NCI-H748 treated with DMSO at 0.1 percent for 48 hours (cell line): ENCODE measurements at regions not wholly inside any gene's neighbourhood (a gene's known extent, or its start where the extent isn't known, plus 50 kb on each side); places are given as distances from the start of the nearest gene placed in this dataset.
"Not testable (repeated sequence)": the region's sequence is repeated elsewhere in the genome, so short reads cannot be mapped to it uniquely, and the experiment has no call there.

Experiments
- DNase-seq: peaks from one replicate; lab custom pipeline; 2025; lab: John Stamatoyannopoulos, UW

GRCh38 chr20:4469910-4470309, 216.3 kb upstream of the PRNP start:
- DNase-seq, result no peak

GRCh38 chr20:4468114-4468513, 218.1 kb upstream of the PRNP start:
- no peak for DNase-seq

- DNase-seq, result no peak
Observed at GRCh38 chr20:4465855-4466545, 216.9 kb upstream of the ADRA1D start.

GRCh38 chr20:4465212-4465611, 216.1 kb upstream of the ADRA1D start:
- DNase-seq, result no peak

- not testable (repeated sequence) for DNase-seq
Observed at GRCh38 chr20:4462801-4463200, 213.7 kb upstream of the ADRA1D start.

- DNase-seq, result no peak
Observed at GRCh38 chr20:4459081-4459480, 210.0 kb upstream of the ADRA1D start.

- no peak for DNase-seq
Observed at GRCh38 chr20:4457566-4458543, 208.8 kb upstream of the ADRA1D start.

- DNase-seq, result no peak
Observed at GRCh38 chr20:4455996-4456395, 206.9 kb upstream of the ADRA1D start.

GRCh38 chr20:4455301-4455701, 206.2 kb upstream of the ADRA1D start:
- no peak for DNase-seq

GRCh38 chr20:4454111-4454510, 205.0 kb upstream of the ADRA1D start:
- DNase-seq, result no peak

GRCh38 chr20:4453359-4453758, 204.3 kb upstream of the ADRA1D start:
- DNase-seq, result no peak

- DNase-seq, result no peak
Observed at GRCh38 chr20:4451487-4452081, 202.5 kb upstream of the ADRA1D start.

GRCh38 chr20:4449957-4450715, 201.0 kb upstream of the ADRA1D start:
- no peak for DNase-seq

GRCh38 chr20:4445784-4446183, 196.7 kb upstream of the ADRA1D start:
- no peak for DNase-seq

- DNase-seq, result no peak
Observed at GRCh38 chr20:4445331-4445730, 196.2 kb upstream of the ADRA1D start.

- no peak for DNase-seq
Observed at GRCh38 chr20:4444404-4444803, 195.3 kb upstream of the ADRA1D start.

- DNase-seq, result no peak
Observed at GRCh38 chr20:4443016-4443415, 193.9 kb upstream of the ADRA1D start.

- no peak for DNase-seq
Observed at GRCh38 chr20:4441871-4442270, 192.8 kb upstream of the ADRA1D start.

- DNase-seq, result no peak
Observed at GRCh38 chr20:4441191-4441590, 192.1 kb upstream of the ADRA1D start.

- no peak for DNase-seq
Observed at GRCh38 chr20:4439461-4439860, 190.4 kb upstream of the ADRA1D start.

- no peak for DNase-seq
Observed at GRCh38 chr20:4437131-4437530, 188.0 kb upstream of the ADRA1D start.
